Dedifferentiated amniotic fluid mesenchymal stem cell (primary cell): ENCODE measurements at regions not wholly inside any gene's neighbourhood (a gene's known extent, or its start where the extent isn't known, plus 50 kb on each side); places are given as distances from the start of the nearest gene placed in this dataset.

Experiments
- DNase-seq: peaks from one replicate; pipeline ENCODE4 v3.0.0-alpha.2; 2016; ENCODE audit errors: extremely low spot score

DNA sequence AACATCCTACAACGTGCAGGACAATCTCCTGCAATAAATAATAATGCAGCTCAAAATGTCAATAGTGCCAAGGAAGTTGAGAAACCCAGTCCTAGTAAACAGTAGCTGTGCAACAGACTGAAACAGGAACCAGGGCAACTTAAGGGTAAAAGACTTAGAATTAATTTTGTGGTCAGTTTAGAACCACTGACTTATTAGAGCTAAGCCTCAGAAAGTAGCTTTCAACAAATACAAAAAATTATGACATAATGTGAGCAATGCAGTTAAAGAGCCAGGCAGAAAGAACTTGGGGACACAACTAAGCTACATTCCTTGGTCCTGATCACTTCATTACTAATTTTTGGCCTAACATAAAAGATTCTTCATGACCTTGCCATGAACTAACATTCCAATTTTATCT is 195.4 kb downstream of the MACC1 start:
- DNase-seq, result no peak

DNA sequence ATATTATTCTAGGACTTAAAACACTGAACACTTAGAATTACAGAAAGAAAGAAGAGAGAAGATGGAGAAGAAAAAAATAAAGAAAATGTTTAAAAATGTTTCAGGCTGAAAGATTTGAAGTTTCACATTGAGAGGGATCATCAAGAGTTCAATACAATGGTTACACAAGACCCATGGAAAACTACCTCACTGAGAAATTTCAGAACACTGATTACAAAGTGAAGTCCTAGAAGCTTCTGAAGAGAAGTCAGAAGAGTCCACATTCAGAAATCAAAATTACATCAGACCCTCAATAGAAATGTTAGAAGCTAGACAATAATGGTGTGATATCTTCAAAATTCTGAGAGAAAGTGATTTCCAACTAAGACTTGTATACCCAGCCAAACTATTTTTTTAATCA is 196.1 kb downstream of the MACC1 start:
- no peak for DNase-seq

DNA sequence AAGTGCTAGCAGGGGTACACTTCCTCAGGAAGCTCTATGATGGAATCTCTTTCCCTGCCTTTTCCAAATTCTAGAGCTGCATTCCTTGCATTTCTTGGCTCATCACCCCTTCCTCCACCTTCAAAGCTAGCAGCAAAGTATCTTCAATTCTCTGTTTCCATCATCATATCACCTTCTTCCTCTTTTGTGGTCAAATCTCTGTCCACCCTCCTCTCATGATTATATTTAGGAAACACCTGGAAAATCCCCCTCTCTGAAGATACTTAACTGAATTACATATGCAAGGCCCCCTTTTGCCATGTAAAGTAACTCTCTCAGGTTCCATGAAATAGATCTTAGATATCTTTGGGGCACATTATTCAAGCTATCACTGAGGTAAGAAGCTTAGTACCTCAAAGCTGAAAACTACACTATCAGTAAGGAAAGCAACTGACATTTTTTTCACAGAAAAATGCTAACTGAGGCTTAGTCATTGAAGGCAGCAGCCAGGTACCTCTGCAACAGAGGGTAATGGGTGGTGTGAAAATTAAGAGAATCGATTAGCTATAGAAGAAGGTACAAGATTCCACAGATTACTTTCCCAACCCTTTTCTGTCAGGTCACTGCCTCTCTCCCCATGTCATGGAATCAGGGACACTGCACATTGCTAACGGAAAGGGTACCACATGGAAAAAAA is 197.3 kb downstream of the MACC1 start:
- no peak for DNase-seq

DNA sequence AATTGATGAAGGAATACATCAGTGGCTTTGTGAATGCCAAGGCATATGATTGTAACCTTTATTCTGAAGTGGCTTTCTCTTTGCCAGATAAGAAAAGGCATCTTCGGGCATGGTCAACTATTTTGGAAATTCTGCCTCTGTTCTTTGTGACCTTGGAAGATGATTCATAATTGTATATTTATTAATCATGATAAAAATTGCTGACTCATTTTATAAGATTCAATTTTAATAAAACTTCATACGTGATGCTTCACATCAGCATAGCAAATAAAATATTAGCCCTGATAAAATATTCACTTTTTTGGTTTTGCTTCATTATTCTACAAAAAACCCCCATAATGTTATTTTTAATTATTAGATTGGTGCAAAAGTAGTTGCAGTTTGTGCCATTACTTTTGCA is 200.5 kb downstream of the MACC1 start:
- no peak for DNase-seq

DNA sequence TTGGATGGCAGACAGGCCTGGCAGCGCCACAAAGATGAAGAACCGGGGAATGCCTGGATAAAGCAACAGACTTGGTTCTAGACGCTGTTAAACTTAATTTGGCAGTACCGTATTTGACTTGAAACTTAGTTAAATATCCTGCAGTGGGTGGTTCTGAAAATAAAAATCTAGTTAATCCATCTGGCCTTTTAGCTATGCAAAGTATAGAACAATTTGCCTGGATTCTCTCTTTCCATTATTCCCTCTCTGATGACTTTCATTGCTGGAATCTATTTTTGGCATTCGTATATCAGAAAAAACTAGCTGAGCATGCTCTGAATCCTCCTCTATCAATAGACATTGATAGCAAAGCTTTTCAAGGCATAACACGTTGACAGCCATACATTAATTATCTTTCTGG is 203.6 kb downstream of the MACC1 start:
- DNase-seq, result no peak

DNA sequence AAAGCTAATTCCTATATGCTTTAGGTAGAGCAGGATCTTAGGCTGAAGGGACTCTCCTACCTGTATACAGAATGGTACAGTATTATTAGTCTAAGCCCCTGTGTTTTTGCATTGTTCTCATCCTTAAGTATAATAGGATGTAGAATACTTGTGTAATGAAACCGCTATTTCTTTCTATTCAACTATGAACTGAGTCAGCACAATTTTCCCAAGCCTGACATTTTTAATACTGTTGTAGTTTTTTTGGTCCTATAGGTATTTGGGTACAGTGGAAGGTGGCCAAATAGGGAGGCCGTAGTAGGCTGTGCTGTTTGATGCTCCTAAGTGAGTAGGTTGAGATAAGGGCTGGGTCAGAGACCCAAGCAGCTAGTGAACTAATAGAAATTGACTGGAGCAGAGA is 205.1 kb downstream of the MACC1 start:
- DNase-seq, result no peak

DNA sequence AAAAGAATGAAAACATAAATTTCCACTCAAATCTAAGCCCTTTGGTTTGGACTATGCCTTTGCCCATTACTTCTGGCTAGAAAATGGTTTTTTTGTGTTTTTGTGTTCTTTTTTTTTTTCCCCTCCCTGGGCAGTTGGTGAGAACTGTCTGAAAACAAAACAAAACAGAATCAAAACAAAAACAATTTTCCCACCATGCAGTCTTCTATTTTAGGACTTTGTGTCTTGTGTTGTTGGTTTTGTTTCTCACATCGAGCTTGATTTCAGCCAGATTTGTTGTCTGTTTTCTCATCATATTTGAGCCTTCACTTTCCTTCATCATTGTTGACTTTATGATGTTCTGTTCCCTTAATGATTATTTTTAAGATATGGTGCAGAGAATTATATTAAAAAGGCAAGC is 206.3 kb downstream of the MACC1 start:
- no peak for DNase-seq

DNA sequence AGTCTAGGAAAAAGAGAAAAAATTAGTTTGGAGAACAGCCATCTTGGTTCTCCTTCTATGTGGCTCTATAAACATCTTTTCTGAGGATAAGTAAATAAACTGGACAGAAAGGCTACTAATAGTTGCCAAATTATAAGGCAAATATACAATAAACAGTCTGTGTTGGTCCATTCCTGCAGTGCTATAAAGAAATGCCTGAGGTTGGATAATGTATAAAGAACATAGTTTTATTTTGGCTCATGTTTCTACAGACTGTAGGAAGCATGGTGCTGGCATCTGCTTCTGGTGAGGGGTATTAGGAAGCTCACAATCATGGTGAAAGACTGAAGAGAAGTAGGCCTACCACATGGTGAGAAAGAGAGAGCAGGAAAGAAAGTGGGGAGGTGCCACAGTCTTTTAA is 209.7 kb downstream of the MACC1 start:
- no peak for DNase-seq

DNA sequence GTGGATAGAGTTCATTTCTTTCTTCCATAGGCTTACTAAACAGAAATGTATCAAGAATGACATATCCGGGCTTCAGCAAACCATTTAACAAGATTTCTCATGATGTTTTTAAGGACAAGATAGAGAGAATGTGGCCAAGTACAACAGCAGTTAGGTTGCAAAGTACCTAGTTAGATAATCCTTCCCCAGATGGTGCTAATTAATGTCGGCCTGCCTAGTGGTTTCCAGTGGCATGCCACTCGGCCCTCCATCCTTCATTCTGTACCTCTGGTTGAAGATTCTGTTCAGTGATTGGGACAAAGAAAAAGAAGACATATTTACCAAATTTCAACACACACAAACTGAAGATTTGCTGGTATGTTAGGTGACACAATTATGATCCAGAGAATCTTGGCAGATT is 212.1 kb downstream of the MACC1 start:
- no peak for DNase-seq

DNA sequence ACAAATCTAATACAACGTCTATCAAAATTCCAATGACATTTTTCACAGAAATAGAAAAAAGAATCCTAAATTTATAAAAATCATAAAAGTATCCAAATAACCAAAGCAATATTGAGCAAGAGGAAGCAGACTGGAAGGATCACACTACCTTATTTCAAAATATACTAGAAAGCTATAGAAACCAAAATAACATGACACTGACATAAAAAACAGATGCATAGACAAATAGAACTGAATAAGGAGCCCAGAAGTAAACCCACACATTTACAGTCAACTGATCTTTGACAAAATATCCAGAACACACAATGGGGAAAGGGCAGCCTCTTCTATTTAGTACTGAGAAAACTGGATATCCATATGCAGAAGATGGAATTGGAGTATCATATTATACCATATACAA is 217.5 kb downstream of the MACC1 start:
- DNase-seq, result no peak

DNA sequence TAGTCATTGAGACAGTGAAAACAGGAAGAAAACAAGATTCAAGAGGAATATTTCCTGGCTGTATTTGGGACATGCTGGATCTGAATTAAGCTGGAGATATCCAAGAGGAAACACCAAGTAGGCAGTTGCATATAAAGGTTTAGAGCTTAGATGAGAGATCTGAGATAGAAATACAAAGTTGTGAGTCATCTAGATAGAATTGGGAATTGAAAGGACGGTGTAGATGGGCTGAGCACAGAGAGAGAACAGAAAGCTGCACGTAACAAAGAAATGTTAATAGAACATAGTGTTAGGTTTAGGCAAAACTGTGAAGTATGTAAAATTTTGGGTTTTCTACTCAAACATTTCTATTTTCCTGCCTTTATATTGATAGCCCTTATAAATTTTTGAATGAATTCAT is 218.5 kb upstream of the TMEM196 start:
- DNase-seq, result no peak

DNA sequence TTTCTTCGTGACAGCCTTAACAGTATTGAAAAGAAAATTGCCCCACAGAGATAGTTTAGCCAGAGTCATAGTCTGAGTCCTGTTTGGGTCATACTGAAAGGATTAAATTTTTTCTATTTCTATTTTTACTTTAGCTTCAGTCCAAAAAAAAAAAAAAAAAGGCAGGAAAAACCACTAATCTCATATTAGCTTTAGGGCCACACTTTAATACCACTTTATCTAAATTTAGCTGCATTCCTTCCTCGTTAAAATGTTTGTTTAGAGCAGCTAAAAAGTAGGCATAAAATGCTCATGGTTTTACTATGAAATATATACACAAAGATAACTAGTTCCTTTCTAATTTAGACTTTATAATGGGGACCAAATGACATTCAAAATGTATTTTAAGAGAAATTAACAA is 216.5 kb upstream of the TMEM196 start:
- DNase-seq, result no peak

DNA sequence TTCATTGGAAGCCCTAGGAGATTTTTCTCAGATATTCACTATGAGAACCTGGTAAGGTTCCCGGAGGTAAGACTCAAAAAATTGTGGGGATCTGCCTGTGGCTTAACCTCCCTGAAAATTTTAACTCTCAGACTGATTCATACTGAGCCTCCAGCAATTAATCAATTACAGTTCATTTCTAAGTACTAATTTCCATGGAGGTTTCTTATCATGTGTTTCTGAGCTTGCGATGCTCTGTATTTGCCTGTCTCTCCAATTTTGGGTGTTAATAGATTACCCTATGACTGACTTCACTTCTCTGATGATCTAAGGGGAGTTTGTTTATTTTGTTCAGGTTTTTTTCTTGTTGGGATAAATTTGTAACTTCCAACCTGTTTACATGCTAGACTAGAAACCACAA is 215.4 kb upstream of the TMEM196 start:
- DNase-seq, result no peak

DNA sequence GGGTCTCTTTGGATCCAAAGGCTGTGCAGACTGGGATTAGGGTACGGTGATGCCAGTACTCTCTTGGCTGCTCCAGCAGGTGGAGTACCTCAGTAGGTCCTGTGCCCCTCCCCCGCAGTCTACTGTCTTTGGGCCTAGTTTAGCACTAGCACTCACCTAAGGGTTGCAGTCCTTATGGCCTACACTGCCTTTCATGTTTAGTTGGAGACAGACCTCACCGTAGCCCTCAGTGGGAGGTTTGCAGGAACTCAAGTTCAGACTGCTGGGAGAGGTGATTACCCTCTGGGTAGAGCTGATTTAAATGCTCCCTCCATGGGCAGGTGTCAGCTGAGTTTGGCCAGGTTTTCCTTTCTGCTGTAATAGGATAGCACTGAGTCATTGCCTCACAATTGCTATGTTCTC is 210.8 kb upstream of the TMEM196 start:
- no peak for DNase-seq

DNA sequence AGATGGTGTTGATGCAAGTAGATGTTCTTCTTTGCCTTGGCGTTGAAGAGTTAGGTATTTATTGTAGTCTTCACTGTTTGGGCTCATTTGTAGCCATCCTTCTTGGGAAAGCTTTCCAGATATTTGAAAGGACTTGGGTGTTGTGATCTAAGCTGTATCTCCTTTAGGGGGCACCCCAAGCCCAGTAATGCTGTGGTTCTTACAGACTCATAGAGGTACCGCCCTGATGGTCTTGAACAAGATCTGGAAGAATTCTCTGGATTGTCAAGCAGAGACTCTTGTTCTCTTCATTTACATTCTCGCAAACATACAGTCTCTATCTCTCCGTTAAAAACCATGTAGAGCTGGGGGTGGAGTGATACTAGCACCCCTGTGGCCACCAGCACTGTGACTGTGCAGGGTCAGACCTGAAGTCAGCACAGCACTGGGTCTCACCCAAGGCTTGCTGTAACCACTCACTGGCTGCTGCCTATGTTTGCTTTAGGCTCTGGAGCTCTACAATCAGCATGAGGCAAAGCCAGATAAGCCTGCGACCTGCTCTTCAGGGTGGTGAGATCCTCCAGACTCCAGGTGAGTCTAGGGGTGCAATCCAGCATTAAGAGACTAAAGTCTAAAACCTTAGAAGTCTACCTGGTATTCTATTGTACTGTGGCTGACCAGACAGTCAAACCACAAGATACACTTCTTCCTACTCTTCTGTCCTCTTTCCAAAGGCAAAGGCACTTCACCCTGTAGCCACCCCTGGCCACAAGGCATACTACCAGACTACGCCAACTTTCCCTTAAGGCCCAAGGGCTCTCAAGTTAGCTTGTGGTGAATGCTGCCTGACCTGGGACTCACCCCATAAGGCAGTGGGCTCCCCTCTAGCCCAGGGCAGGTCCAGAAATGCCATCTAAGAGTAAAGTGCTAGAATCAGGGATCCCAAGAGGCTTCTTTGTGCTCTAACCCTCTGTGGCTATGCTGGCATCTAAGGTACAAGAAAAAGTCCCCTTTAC is 209.7 kb upstream of the TMEM196 start:
- peak; percentile 45 for DNase-seq

DNA sequence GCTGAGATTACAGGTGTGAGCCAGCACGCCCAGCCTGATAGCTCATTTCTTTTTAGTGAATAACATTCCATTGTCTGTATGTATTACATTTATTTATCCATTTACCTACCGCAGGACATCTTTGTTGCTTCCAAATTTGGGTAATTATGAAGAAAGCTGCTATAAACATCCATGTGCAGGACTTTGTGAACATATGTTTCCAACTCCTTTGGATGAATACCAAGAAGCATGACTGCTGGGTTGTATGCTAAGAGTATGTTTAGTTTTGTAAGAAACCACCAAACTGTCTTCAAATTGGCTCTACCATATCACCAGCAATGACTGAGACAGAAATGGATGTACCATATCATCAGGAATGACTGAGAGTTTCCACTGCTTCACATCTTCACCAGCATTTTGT is 200.2 kb upstream of the TMEM196 start:
- DNase-seq, result no peak

DNA sequence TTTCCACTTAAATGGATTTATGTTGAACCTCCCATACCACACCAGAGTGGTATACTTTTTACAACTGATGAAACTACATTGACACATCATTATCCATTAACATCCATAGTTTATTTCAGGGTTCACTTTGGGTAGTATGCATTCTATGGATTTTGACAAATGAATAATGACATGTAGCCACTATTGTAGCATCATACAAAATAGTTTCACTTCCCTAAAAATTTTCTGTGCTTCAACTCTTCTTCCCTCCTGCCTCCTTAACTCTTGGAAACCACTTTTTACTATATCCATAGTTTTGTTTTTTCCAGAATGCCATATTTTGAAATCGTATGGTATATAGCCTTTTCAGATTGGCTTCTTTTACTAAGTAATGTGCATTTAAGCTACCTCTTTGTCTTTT is 199.5 kb upstream of the TMEM196 start:
- no peak for DNase-seq

DNA sequence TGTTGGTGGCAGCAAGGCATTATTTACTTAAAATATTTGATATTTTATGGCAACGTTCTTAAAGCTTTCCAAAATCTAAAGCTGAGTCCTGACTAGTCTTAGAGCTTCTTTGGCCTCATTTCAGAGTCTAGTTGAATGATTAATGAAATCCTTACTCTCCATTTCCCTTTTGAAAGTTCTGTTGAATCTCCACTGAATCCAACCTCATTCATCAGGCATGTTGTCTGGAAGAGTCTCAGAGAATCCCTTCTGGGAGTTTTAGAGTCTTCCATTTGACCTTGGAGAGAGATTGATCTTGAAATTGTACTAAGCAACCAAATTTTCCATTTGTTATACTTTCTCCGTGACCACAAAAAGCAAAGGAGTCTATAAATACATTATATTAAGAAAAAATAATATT is 198.5 kb upstream of the TMEM196 start:
- DNase-seq, result no peak

DNA sequence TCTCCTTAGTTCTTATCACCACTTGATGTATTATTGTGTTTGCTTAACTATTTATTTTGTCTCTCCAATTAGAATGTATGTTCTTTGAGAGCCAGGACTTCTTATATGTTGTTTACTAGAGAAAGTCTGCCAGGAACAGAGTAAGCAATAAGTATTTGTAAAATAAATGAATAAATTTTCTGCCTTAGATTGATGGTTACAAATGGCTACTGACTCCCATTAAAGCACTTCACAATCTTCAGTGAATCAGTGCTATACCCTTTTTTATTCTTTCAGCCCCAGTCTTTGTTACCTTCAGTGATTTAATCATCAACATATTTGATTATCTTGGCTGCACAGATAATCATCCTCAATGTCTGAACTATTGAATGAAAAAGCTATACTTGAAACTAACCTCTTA is 197.1 kb upstream of the TMEM196 start:
- DNase-seq, result no peak

DNA sequence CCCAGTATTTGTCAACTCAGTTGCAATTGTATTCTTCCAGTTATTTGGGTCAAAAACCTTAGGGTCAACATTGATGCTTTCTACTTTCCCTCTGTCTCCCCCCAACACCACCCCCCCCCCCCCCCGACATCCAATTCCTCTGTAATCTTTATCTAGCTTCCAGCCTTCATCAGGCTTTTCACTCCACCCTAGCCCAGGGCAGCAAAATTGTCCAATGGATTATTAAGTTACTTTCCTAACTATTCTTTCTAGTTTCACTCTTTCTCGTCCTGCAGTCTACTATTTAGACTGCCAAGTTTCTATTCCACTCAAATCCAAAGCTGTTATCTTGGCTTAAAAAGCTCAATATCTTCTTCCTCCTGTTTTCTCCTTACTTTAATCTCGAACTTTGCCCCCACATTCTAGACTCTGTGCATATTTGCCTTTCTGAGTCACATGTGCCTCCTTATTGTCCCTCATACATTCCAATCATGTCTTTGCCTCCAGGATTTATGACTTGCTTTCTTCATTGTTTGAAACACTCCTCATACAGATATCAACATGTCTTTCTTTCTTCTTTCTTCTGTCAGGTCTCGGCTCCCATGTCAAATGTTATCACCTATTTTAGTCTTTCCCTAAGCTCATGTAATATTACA is 196.6 kb upstream of the TMEM196 start:
- no peak for DNase-seq

DNA sequence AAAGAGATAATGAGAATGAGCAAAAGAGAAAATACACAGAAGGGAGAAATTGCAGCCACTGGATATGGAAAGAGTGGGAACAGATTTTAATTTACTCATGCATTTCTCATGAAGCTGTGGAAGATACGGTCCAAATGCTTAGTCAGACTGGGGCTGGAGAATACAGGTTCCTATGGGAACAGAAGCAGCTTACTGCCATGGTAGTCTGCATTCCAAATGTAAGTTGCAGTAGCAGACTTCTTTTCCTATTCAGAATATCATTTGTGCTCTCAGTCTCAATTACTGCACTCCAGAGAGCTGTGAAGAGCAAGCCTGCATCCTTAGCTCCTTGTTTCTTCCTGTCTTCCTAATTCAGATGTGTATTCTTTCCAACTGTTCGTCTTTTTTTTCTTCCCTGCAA is 190.8 kb upstream of the TMEM196 start:
- DNase-seq, result no peak

DNA sequence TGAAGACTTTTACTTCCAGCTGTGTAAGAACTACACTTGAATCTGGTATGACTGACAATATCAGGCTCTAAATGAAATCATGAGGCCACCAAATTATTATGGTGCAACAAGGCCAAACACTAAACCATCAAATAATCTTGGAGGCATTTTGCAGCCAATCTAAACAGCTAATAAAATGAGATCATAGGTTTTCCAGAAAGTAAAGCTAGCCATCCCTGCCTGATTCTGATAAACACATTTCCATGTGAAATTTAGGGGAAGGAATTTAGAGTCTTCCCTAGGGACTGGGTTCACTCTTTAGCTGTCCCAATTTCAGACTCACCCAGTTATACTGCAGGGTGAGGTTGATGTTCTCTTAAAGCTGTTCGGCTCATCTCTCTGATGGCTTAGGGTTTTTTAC is 190.3 kb upstream of the TMEM196 start:
- no peak for DNase-seq
